ENCODE measurements at regions not wholly inside any gene's neighbourhood (a gene's known extent, or its start where the extent isn't known, plus 50 kb on each side); places are given as distances from the start of the nearest gene placed in this dataset.
"Not testable (repeated sequence)": the region's sequence is repeated elsewhere in the genome, so short reads cannot be mapped to it uniquely, and the experiment has no call there.

DNA sequence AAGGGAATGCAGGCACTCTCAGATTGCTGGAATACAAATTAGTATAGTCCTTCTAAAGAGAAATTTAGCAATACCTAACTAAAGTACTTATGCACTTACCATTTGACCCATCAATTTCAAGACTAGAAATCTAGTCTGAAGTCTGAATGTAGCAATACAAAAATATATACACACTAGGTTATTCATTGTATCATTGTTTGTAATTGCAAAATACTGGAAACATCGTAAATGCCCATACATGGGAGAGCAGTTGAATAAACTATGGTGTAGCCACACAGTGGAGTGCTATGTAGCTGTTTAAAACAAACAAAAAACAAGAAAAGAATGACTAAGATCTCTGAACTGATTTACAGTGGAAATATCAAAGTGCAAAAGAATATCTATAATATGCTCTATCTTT lies 346.4 kb downstream of the ZNF674 start:
- H3K4ac ChIP-seq (ENCODE audit: low read depth, low read length): no peak overlapping the region
- H3K27me3 ChIP-seq (ENCODE audit: insufficient read depth, low read length): no peaks in the 10 kb centered on the region

DNA sequence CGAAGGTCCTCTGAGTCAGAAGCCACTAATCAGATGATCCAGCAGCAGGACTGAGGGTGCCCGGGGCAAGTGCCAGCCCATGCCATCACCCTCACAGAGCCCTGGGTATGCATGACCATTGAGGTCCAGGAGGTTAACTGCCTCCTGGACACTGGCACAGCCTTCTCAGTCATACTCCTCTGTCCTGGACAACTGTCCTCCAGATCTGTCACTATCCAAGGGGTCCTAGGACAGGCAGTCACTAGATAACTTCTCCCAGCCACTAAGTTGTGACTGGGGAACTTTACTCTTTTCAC lies 358.5 kb downstream of the ZNF674 start:
- not testable (repeated sequence) for H3K79me2 ChIP-seq (ENCODE audit: insufficient read depth, low read length); H3K4ac ChIP-seq (ENCODE audit: low read depth, low read length); H4K5ac ChIP-seq (ENCODE audit: insufficient read length, low read depth, low read length); H3K27me3 ChIP-seq (ENCODE audit: insufficient read depth, low read length); H2AK5ac ChIP-seq (ENCODE audit: insufficient read length, low read length); H3K9me3 ChIP-seq (ENCODE audit: control insufficient read depth, low read depth, low read length); H3K4me1 ChIP-seq (ENCODE audit: insufficient read depth, low read length); H3K9ac ChIP-seq (ENCODE audit: extremely low read depth, insufficient read length, low read length); H4K20me1 ChIP-seq (ENCODE audit: control insufficient read depth, insufficient read depth, insufficient read length); H4K91ac ChIP-seq (ENCODE audit: insufficient read length, low read depth, low read length); H3K27me3 Mint-ChIP-seq (ENCODE audit: low read depth); H2AFZ ChIP-seq (ENCODE audit: low read length); H3K4me1 Mint-ChIP-seq; H4K8ac ChIP-seq (replicated peaks; ENCODE audit: insufficient read length, low read depth, low read length); H2BK20ac ChIP-seq (ENCODE audit: low read depth, low read length, poor library complexity, severe bottlenecking); H3K14ac ChIP-seq (ENCODE audit: insufficient read depth, low read length); H3K79me1 ChIP-seq (ENCODE audit: insufficient read depth, low read depth, low read length, poor library complexity, severe bottlenecking); H2BK5ac ChIP-seq (ENCODE audit: insufficient read length, low read length); H3K4me3 Mint-ChIP-seq; H2BK12ac ChIP-seq (ENCODE audit: insufficient read length, low read depth, low read length); H3K56ac ChIP-seq (ENCODE audit: insufficient read length, low read depth, low read length); H3K18ac ChIP-seq (ENCODE audit: insufficient read length, low read depth, low read length); H3K27ac Mint-ChIP-seq; H3K4me2 ChIP-seq (ENCODE audit: insufficient read depth, insufficient read length, low read length); H2BK120ac ChIP-seq (ENCODE audit: low read depth, low read length, poor library complexity, severe bottlenecking); H3K23me2 ChIP-seq (ENCODE audit: insufficient read length, low read depth, low read length, poor library complexity, severe bottlenecking); H3K36me3 Mint-ChIP-seq (ENCODE audit: insufficient read depth in 1 of 3, low read depth in 3 of 3); DNase-seq; H3K27ac ChIP-seq (ENCODE audit: insufficient read length, low read depth, low read length); H3T11ph ChIP-seq (ENCODE audit: low read length); H2BK15ac ChIP-seq (ENCODE audit: low read depth, low read length); H3K23ac ChIP-seq (ENCODE audit: insufficient read length, low read depth, low read length)
- no CpG with 5 or more reads among the region's 2 CpGs for WGBS (ENCODE audit: extremely low coverage, insufficient read length, low lambda C conversion rate)
- peaks cover 53 to 70% of the 10 kb centered on the region in 2 experiments for H3K9me3 Mint-ChIP-seq

More for the DNA sequence above, 346.4 kb downstream of the ZNF674 start:
- Mint-ChIP-seq H3K4me1 (peaks cover 7 to 11% of the 10 kb centered on the region in 2 experiments; a peak in 3 of 4 replicates), H3K27ac (no peak overlapping the region), H3K27me3 (ENCODE audit: low read depth) (no peaks in the 10 kb centered on the region), H3K36me3 (ENCODE audit: insufficient read depth in 1 of 3, low read depth in 3 of 3) (peaks cover 6 to 15% (median 14%) of the 10 kb centered on the region in 3 experiments; a peak in 6 of 7 replicates), H3K9me3 (peaks cover 53 to 67% of the 10 kb centered on the region in 2 experiments), H3K4me3 (no peak overlapping the region)
- H3K4me1 ChIP-seq (ENCODE audit: insufficient read depth, low read length): no peaks in the 10 kb centered on the region; the same call in 1 of the 2 replicates
- no peak overlapping the region for H3K56ac ChIP-seq (ENCODE audit: insufficient read length, low read depth, low read length)
- H2BK120ac ChIP-seq (ENCODE audit: low read depth, low read length, poor library complexity, severe bottlenecking): no peak overlapping the region
- H4K91ac ChIP-seq (ENCODE audit: insufficient read length, low read depth, low read length): no peak overlapping the region
- H2AFZ ChIP-seq (ENCODE audit: low read length): no peak overlapping the region
- no peaks in the 10 kb centered on the region for H3K79me1 ChIP-seq (ENCODE audit: insufficient read depth, low read depth, low read length, poor library complexity, severe bottlenecking)
- H3K14ac ChIP-seq (ENCODE audit: insufficient read depth, low read length): no peak overlapping the region
- H2BK12ac ChIP-seq (ENCODE audit: insufficient read length, low read depth, low read length): no peak overlapping the region
- WGBS (ENCODE audit: extremely low coverage, insufficient read length, low lambda C conversion rate): no CpG with 5 or more reads among the region's 1 CpG
- no peak overlapping the region for H3K9ac ChIP-seq (ENCODE audit: extremely low read depth, insufficient read length, low read length)
- TF ChIP-seq, protein P1, sequence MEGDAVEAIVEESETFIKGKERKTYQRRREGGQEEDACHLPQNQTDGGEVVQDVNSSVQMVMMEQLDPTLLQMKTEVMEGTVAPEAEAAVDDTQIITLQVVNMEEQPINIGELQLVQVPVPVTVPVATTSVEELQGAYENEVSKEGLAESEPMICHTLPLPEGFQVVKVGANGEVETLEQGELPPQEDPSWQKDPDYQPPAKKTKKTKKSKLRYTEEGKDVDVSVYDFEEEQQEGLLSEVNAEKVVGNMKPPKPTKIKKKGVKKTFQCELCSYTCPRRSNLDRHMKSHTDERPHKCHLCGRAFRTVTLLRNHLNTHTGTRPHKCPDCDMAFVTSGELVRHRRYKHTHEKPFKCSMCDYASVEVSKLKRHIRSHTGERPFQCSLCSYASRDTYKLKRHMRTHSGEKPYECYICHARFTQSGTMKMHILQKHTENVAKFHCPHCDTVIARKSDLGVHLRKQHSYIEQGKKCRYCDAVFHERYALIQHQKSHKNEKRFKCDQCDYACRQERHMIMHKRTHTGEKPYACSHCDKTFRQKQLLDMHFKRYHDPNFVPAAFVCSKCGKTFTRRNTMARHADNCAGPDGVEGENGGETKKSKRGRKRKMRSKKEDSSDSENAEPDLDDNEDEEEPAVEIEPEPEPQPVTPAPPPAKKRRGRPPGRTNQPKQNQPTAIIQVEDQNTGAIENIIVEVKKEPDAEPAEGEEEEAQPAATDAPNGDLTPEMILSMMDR (conservative IDR thresholded peaks at IDR 0.05): no peak
- H3K23me2 ChIP-seq (ENCODE audit: insufficient read length, low read depth, low read length, poor library complexity, severe bottlenecking): no peaks in the 10 kb centered on the region
- H3K79me2 ChIP-seq (ENCODE audit: insufficient read depth, low read length): no peaks in the 10 kb centered on the region
- no peak overlapping the region for H3K18ac ChIP-seq (ENCODE audit: insufficient read length, low read depth, low read length)
- no peak overlapping the region for H4K5ac ChIP-seq (ENCODE audit: insufficient read length, low read depth, low read length)
- no peak overlapping the region for H3K23ac ChIP-seq (ENCODE audit: insufficient read length, low read depth, low read length)
- H2BK20ac ChIP-seq (ENCODE audit: low read depth, low read length, poor library complexity, severe bottlenecking): no peak overlapping the region
- no peak overlapping the region for H3T11ph ChIP-seq (ENCODE audit: low read length)
- no peak overlapping the region for H2BK5ac ChIP-seq (ENCODE audit: insufficient read length, low read length)
- no peak for DNase-seq
- H2BK15ac ChIP-seq (ENCODE audit: low read depth, low read length): no peak overlapping the region
- H4K20me1 ChIP-seq (ENCODE audit: control insufficient read depth, insufficient read depth, insufficient read length): no peaks in the 10 kb centered on the region
- no peak overlapping the region for H3K4me2 ChIP-seq (ENCODE audit: insufficient read depth, insufficient read length, low read length)
- no peak overlapping the region for H2AK5ac ChIP-seq (ENCODE audit: insufficient read length, low read length)
- H3K27ac ChIP-seq (ENCODE audit: insufficient read length, low read depth, low read length): no peak overlapping the region
- no peak overlapping the region for H4K8ac ChIP-seq (replicated peaks; ENCODE audit: insufficient read length, low read depth, low read length)
- H3K9me3 ChIP-seq (ENCODE audit: control insufficient read depth, low read depth, low read length): peaks cover 8% of the 10 kb centered on the region
